ENCODE measurements at regions not wholly inside any gene's neighbourhood (a gene's known extent, or its start where the extent isn't known, plus 50 kb on each side); places are given as distances from the start of the nearest gene placed in this dataset.

DNA sequence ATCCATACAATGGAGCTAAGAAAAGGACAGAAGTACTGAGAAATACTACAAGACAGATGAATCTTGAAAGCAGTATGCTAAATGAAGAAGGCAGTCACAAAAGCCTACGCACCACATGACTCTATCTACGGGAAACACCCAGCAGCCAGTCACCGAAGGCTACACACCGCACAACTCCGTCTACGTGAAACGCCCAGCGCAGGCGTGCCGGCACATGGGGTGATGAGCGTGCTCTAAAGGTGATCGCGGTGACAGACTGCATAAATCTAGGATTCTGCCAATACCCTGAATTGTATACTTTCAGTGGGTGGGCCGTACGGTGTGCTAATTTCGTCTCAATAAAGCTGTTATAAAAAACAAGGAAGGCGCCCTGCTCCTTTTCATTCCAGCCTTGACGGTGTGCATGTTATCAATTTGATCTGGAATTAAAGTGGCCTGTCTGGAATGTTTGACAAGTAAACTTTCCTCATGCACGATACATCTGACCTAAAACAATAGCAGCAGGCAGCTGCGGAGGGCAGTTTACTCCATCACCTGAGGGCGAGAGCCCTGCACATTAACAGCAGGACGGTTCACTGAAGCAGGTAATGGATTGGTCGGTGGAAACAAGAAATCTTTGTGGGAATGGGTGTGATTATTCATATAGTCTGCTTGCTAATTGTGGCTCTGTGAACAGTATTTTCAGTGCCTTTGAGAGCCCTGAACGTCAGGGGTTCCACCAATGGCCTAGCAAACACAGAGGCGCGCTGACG lies 86.2 kb upstream of the SALL3 start:
- DNase-seq: no peak

DNA sequence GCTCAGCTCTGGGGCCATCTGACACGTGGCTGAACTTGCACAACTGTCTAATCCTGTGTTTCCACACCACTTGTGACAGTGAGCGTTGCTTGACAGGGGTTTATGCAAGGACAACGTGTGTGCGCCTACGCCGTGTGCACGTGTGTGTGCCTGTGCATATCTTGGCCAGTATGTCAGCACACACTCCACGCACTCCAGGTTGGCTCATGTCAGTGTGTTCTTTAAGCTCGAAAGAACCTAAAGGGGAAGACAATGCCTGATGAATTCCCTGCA lies 85.6 kb upstream of the SALL3 start:
- DNase-seq: no peak

DNA sequence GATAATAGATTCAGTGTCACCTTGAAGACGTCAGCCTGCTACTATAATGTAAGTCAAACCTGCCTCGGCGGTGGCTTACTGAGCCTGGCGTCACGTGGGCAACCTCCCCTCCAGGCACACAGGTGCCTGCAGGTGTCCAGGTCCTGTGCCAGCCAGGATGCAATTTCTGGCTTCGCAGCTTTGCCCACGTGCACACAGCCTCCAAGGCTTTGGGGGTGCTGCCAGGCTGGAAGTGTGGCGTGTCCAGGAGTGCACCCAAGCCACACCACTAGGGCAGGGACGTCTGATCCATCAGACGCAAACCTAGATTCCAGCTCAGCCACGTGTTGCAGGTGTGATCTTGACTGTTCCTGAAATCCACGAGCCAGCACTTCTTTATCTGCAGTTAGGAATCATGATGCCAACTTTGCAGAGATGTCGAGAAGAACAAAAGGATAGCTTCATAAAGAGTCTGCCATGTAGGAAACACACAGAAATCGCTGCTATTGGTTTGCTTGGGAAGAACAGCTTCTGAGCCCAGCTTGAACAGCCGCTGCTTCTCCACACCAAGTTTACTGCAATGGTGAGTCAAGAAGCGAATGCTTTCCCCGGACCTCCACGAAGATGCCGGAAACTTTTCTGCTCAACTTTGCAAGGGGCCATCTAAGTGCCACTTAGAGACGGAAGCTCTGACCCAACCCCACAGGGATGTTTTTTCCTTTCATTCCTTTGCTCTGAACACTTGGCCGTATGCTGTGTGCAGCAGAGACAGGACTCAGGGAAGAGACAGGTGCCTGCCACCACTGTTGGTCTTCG lies 84.2 kb upstream of the SALL3 start:
- DNase-seq: no peak

DNA sequence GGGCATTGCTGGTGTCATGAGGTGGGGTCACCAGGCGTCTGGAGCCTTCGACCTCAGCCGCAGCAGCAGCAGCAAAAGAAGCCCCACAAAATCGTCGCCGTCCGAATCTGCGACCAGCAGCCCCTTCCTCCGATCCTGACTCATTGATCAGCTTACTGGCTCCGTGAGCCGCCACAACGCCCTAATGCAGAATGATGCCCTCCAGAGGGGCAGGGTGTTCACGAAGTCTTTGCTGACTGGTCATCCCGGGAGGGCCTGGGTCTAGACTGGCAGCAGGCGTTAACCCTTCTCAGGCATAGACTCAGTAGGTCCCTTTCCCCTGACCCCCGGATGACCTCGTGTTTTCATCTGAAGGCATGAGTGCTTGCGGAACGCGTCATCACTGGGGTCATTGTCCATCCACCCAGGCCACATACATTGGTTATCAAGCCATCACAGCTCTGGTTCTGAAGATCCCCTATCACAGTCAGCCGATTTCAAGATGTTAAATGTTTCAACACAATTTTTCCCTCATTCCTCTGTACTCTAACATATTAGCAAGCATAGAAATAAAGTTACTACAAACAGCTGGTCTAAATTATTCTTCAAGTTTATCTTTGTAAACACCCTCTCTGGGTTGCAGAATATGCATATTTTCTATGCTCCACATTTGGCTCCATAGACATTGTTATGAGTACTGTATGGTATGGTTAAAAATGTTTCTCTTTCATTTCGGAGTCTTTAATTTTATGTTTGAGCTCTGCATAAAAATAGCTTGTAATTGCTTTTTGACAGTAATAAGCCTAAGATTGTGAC lies 83.3 kb upstream of the SALL3 start:
- DNase-seq: peak; percentile 38

DNA sequence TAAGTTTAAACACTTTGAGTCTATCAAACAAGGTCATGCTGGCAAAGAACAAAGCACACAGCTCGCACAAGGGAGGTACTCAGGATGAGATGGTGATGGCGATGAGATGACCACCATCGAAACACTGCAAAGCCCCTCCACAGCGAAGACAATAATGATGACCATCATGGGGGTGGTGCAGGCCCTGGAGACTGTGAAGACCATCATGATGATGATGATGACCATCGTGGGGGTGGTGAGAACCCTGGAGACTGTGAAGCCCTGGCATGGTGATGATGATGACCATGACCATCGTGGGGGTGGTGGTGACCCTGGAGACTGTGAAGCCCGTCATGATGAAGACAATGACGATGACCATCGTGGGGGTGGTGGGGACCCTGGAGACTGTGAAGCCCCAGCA lies 81.6 kb upstream of the SALL3 start:
- no peak for DNase-seq

- DNase-seq: no peak
These were observed 81.0 kb upstream of the SALL3 start for GRCh38 chr18:78898635-78899034.

DNA sequence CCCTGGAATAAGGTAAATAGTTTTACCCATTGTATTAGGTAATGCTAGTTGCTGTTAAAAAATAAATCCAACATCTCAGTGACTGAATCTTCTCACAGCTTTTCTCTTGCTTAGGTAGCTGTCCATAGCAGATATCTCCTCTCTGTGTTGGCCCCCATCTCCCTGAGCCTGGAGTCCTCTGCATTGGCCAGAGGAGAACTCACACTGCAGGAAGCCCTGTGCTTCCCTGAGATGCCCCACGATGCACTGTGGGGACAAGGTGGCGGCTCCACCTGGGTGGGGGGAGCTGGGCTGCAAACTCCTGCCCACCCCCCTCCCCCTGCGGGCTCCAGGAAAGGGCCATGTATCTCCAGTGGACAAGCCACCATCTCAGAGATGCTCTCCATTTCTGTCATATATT lies 80.4 kb upstream of the SALL3 start:
- no peak for DNase-seq

DNA sequence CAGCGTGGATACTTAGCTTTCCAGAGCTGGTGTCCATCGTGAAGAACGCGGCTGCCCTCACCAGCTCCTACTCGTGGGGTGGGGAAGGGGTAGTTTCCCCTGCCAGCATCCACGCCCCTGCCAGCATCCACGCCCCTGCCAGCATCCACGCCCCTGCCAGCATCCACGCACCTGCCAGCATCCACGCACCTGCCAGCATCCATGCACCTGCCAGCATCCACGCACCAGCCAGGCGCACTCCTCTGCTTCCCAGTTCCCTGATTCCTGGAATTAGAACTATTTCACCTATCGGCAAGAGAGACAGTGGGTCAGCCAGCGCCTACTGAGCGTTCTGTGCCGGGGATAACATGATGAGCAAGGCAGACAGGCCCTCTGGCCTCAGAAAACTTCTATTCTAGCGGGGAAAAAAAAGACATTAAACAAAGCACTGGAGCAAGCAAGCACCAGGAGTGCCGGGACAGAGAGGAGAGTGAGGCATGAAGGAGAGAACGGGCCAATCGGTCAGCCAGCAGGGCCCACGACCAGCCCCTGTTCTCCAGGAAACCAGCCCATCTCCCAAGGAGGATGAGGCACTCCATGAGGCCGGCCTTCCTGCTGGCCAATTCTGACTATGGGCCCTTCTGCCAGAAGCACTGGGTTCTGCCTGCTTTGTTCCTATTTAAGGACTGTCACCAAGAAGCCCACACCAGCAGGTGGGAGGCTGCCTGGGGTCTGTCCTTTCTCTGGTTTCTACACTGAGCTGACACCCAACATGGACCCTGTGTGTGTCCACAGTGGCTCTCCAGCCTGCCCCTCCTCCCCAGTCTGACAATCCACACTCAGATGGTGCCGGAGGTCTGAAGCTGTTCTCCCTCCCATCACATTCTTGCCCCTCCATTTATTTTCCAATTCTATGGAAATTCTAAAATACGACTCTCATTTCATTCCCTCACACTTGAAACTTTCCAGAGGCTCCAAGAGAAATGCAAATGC lies 78.4 kb upstream of the SALL3 start:
- no peak for DNase-seq

DNA sequence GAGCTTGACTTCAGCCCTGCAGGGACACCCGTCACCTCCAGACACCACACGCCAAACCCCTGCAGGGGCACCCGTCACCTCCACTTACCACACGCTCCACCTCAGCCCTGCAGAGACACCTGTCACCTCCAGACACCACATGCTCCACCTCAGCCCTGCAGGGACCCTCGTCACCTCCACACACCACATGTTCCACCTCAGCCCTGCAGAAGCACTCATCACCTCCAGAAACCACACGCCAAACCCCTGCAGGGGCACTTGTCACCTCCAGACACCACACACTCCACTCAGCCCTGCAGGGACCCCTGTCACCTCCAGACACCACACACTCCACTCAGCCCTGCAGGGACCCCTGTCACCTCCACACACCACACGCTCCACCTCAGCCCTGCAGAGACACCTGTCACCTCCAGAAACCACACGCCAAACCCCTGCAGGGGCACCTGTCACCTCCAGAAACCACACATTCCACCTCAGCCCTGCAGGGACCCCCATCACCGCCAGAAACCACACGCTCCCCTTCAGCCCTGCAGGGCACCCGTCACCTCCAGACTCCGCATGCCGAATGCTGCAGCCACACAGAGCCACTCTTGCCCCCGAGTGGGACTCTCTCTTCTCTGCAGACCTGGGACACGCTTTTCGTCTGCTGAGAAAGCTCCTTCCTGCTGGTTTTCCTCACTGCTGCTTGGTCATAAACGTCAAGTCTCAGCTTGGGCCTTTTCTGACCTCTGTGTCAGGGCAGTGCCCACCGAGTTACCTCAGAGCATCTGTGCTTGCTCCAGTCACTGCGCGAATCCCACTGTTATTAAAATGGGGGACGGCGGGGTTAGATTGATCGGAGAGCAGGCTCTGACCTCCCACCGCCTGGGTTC lies 77.5 kb upstream of the SALL3 start:
- no peak for DNase-seq

- DNase-seq: no peak
These were observed 76.7 kb upstream of the SALL3 start for GRCh38 chr18:78902795-78903435.

GRCh38 chr18:78903436-78904178 lies 76.0 kb upstream of the SALL3 start:
- no peak for DNase-seq

GRCh38 chr18:78904179-78904531 lies 75.5 kb upstream of the SALL3 start:
- DNase-seq: no peak

GRCh38 chr18:78905334-78905733 lies 74.3 kb upstream of the SALL3 start:
- no peak for DNase-seq

DNA sequence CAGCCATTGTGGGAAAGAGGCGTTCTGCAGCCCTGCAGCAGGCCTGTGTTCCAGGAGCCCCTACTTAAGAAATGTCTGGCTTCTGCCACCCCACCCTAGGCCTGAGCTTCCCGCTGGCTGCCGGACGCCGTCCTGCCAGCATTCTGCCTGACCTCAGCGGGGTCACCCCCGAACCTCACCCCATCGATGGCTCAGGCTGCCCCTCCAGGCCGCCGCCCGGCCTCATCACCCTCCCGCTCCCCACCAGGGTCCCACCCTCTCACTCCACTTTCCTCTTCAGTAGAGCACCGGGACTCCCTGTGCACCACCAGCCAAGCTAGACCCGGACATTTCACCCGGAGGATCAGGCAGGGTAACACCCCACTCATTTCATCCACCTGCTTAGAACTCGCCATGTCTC lies 73.6 kb upstream of the SALL3 start:
- no peak for DNase-seq

GRCh38 chr18:78908462-78909260 lies 71.0 kb upstream of the SALL3 start:
- DNase-seq: no peak

- no peak for DNase-seq
These were observed 67.8 kb upstream of the SALL3 start for GRCh38 chr18:78911751-78912283.

DNA sequence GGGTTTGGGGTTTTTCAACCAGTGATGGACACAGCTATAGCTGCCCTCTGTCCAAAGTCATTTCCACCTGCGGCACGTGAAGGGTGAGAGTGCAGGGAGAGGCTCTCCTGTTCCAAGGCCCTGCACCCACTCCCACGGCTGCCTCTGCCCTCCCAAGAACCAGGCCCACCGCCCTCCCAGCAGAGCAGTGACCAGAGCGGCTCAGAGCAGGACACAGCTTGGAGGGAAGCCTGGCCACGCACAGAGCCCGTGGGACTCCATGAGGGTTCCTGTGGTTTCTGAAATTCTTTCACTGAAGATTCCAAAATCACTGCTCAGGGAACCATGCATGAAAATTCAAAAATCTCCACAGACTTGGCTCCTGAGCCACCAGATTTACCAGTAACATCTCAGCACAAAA lies 67.3 kb upstream of the SALL3 start:
- no peak for DNase-seq

- DNase-seq: no peak
These were observed 66.8 kb upstream of the SALL3 start for GRCh38 chr18:78912844-78913243.

- no peak for DNase-seq
These were observed 66.2 kb upstream of the SALL3 start for GRCh38 chr18:78913395-78913794.

All from skin of body (tissue), 1 donor.